Gastrocnemius medialis (tissue), 4 donors: ENCODE measurements at regions not wholly inside any gene's neighbourhood (a gene's known extent, or its start where the extent isn't known, plus 50 kb on each side); places are given as distances from the start of the nearest gene placed in this dataset.
"Not testable (repeated sequence)": the region's sequence is repeated elsewhere in the genome, so short reads cannot be mapped to it uniquely, and the experiment has no call there.

Source experiments
- ATAC-seq, 2 donors: fragments of 150-250 bp; one replicate each; pipeline ENCODE4 v1.9.1; 2016
- DNase-seq, 2 donors: peaks; one replicate each; pipeline ENCODE4 v3.0.0-alpha.2; 2019
- H3K27ac ChIP-seq, 4 donors: fragments of 200-600 bp; sonication (generic); 1 replicate in 1 of 4; 2 replicates in 3 of 4; pipeline ENCODE4 v1.5.1; 2016 to 2018; ENCODE audit warnings: mild to moderate bottlenecking in 2 of 4, moderate library complexity in 1 of 4
- H3K27me3 ChIP-seq, 3 donors: fragments of 200-600 bp; sonication (generic) in 2 of 3; 1 replicate in 1 of 3; 2 replicates in 2 of 3; pipeline versions ENCODE4 v1.5.1 to v1.6.0; 2016 to 2019; ENCODE audit warnings: mild to moderate bottlenecking in 1 of 3, moderate library complexity in 1 of 3
- H3K36me3 ChIP-seq, 2 donors: fragments of 200-600 bp; sonication (generic) in 1 of 2; one replicate each; pipeline ENCODE4 v1.5.1; 2017 to 2018
- H3K4me1 ChIP-seq, 2 donors: fragments of 200-600 bp; sonication (generic) in 1 of 2; one replicate each; pipeline ENCODE4 v1.5.1; 2016 to 2017; ENCODE audit warnings: mild to moderate bottlenecking in 2 of 2
- H3K4me3 ChIP-seq, 4 donors: fragments of 200-600 bp; sonication (generic) in 3 of 4; 1 replicate in 1 of 4; 2 replicates in 3 of 4; pipeline ENCODE4 v1.5.1; 2016 to 2019; ENCODE audit warnings: mild to moderate bottlenecking in 2 of 4
- H3K9me3 ChIP-seq, 3 donors: fragments of 200-600 bp; sonication (generic) in 2 of 3; 1 replicate in 1 of 3; 2 replicates in 2 of 3; pipeline ENCODE4 v1.5.1; 2016 to 2019
- POLR2A ChIP-seq, 2 donors: fragments of 450-650 bp; IDR thresholded peaks; one replicate each; pipeline ENCODE4 v1.6.1; 2017; ENCODE audit warnings: antibody characterized with exemption in 2 of 2, mild to moderate bottlenecking in 2 of 2, moderate library complexity in 2 of 2
- in situ Hi-C, 4 donors: fragments of 200-750 bp; cut with MboI; loops; one replicate each; pipeline versions ENCODE4 v1.15.0 to v1.8.0; 2017; ENCODE audit warnings: low sequenced_read_pairs in 4 of 4
- intact Hi-C: fragments of 100-400 bp; cut with DNase I; formaldehyde crosslinking; loops from one replicate; pipeline ENCODE4 v1.15.1; 2023; ENCODE audit warnings: low total_unique reads
- TF ChIP-seq, protein P1 (sequence below), 5 experiments: fragments of 450-650 bp in 3 of 5; fragments of 200-600 bp in 2 of 5; sonication (generic) in 2 of 5; IDR thresholded peaks in 4 of 5; conservative IDR thresholded peaks in 1 of 5; 1 replicate in 4 of 5; 2 replicates in 1 of 5; pipeline ENCODE4 v1.5.1; 2016 to 2019; ENCODE audit warnings: antibody characterized with exemption in 5 of 5, mild to moderate bottlenecking in 3 of 5, moderate library complexity in 3 of 5

DNA sequence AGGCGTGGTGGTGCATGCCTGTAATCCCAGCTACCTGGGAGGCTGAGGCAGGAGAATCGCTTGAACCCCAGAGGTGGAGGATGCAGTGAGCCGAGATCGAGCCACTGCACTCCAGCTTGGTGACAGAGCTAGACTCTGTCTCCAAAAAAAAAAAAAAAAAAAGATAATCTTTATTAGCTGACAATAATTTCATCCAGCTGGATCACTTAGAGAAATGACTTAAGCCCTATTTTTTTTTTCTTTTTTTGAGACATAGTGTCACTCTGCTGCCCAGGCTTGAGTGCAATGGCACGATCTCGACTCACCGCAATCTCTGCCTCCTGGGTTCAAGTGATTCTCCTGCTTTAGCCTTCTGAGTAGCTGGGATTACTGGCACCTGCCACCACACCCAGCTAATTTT is 51.6 kb upstream of the MAP4K4 start:
- H3K27ac ChIP-seq, H3K4me1 ChIP-seq, ATAC-seq, intact Hi-C loops, H3K9me3 ChIP-seq, H3K27me3 ChIP-seq, H3K36me3 ChIP-seq, DNase-seq, in situ Hi-C loops, H3K4me3 ChIP-seq: not testable (repeated sequence)

DNA sequence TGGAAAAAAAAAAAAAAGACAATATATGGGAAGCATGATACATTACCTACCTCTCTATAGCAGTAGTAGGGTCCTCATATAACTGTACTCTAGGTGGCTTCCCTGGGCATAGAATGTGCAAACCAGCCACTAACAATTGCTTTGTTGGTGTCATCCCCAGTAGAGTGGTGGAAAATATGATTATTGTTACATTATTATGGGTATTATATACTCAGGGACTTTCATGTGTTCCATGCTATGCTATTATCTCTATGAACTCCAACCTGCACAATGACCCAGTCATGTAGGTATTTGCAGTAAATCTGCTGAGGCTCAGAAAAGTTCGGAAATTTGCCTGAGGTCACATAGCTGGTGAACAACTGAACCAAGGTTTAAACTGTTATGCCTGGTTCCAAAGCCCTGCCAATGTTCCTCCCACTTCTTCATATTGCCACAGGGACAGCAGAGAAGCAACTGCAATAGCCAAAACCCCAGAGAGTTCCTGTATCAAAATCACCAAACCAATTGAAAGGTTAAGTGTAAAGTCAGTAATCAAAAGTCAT is 52.6 kb upstream of the MAP4K4 start:
- no peak overlapping the region for H3K4me3 ChIP-seq
- no peaks in the 10 kb centered on the region for H3K4me1 ChIP-seq
- H3K9me3 ChIP-seq = no peaks in the 10 kb centered on the region
- H3K36me3 ChIP-seq = no peaks in the 10 kb centered on the region
- no peaks in the 10 kb centered on the region for H3K27me3 ChIP-seq
- no peak for TF ChIP-seq POLR2A (IDR thresholded peaks at IDR 0.05)
- TF ChIP-seq, protein P1, sequence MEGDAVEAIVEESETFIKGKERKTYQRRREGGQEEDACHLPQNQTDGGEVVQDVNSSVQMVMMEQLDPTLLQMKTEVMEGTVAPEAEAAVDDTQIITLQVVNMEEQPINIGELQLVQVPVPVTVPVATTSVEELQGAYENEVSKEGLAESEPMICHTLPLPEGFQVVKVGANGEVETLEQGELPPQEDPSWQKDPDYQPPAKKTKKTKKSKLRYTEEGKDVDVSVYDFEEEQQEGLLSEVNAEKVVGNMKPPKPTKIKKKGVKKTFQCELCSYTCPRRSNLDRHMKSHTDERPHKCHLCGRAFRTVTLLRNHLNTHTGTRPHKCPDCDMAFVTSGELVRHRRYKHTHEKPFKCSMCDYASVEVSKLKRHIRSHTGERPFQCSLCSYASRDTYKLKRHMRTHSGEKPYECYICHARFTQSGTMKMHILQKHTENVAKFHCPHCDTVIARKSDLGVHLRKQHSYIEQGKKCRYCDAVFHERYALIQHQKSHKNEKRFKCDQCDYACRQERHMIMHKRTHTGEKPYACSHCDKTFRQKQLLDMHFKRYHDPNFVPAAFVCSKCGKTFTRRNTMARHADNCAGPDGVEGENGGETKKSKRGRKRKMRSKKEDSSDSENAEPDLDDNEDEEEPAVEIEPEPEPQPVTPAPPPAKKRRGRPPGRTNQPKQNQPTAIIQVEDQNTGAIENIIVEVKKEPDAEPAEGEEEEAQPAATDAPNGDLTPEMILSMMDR (IDR thresholded peaks at IDR 0.05 in 4 of 5, conservative IDR thresholded peaks at IDR 0.05 in 1 of 5) = no peak
- no peak for DNase-seq
- in situ Hi-C loops = no loop called here
- intact Hi-C loops = no loop called here
- no peak overlapping the region for H3K27ac ChIP-seq
- ATAC-seq = no peak

DNA sequence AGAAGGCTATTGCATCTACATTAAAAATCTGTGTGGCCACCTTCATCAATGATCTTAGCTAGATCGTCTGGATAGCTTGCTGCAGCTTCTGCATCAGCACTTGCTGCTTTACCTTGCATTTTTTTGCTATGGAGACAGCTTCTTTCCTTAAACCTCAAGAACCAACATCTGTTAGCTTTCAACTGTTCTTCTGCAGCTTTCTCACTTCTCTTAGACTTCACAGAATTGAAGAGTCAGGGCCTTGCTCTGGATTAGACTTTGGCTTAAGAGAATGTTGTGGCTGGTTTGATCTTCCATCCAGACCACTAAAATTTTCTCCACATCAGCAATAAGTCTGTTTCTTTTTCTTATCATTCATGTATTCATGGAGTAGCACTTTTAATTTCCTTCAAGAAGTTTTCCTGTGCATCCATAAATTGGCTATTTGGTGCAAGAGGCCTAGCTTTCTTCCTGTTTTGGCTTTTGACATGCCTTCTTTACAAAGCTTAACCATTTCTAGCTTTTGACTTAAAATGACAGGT is 54.4 kb upstream of the MAP4K4 start:
- TF ChIP-seq, protein P1 (IDR thresholded peaks at IDR 0.05 in 4 of 5, conservative IDR thresholded peaks at IDR 0.05 in 1 of 5) = no peak
- TF ChIP-seq POLR2A (IDR thresholded peaks at IDR 0.05) = no peak
- in situ Hi-C loops = no loop called here
- intact Hi-C loops = no loop called here

DNA sequence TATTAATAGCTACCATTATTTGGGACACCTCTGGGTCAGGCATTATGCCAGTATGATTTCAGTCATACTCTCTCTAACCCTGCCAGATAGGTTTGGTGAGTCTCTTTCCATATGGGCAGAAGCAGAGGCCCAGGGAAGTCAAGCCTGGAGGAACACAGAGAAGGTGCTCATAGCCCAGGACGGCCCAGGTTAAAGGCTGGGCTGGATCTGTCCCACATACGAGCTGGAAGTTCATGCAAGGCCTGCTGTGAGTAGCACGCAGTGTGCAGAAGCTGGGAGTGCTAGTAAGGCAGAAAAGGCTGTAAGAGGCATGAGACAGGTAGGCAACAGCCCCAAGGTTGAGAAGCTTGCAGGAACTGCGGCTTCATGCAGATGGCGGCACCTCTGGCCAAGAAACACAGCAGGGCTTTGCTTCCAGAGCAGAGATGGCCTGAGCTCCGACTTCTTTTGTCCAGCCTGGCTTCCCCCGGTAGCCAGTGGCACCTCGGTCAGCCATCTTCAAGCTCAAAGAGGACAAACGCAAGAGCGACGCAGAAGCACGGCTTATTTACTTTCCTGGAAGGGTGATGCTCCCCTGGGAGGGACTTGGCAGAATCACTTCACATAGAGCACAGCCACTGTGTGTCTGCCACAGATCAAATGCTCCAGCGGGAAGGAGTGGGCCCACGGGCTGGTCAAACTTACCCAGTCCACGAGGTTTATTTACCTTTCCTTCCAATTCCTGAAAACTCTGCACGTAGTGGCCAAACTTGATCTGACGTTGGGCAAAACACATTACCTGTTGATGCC is 58.5 kb upstream of the MAP4K4 start:
- TF ChIP-seq, protein P1 (IDR thresholded peaks at IDR 0.05 in 4 of 5, conservative IDR thresholded peaks at IDR 0.05 in 1 of 5) = no peak
- no peak for TF ChIP-seq POLR2A (IDR thresholded peaks at IDR 0.05)
- Histone ChIP-seq H3K27ac (no peak overlapping the region), H3K4me3 (no peak overlapping the region), H3K27me3 (no peaks in the 10 kb centered on the region), H3K9me3 (no peaks in the 10 kb centered on the region), H3K4me1 (no peaks in the 10 kb centered on the region), H3K36me3 (no peaks in the 10 kb centered on the region)
- ATAC-seq = no peak
- intact Hi-C loops (no loop called here), in situ Hi-C loops (no loop called here)
- DNase-seq = no peak

More for the DNA sequence above, 54.4 kb upstream of the MAP4K4 start:
- Histone ChIP-seq H3K4me3 (no peak overlapping the region), H3K27me3 (no peaks in the 10 kb centered on the region), H3K9me3 (no peaks in the 10 kb centered on the region), H3K27ac (no peak overlapping the region), H3K4me1 (no peaks in the 10 kb centered on the region), H3K36me3 (no peaks in the 10 kb centered on the region)
- no peak for DNase-seq
- ATAC-seq = no peak

DNA sequence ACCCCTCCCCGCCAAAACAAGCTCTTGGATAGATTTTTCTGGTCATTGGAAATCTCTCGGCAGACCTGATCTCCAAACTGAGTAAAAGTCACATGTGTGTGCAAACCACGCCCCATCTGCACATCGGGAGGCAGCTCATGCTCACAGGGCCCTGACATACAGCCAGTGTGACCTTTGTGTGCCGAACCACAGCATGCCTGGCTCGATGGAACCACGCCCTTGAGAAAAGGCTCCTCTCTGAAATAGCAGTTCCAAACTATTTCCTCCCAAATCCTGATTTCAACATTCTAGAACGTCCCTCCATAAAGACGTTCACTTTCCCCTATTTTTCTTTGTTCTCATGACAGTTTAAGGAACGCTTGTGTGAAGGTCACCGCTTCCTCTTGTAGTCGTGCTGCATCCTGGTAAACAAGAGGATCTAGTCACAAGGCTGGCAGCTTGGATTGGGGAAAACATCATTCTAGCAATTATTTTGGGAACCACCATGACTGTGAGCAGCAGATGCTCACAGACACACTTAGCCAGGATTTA is 59.3 kb upstream of the MAP4K4 start:
- H3K4me1 ChIP-seq = no peaks in the 10 kb centered on the region
- intact Hi-C loops (no loop called here), in situ Hi-C loops (no loop called here)
- no peaks in the 10 kb centered on the region for H3K36me3 ChIP-seq
- H3K27ac ChIP-seq = no peak overlapping the region
- no peaks in the 10 kb centered on the region for H3K9me3 ChIP-seq
- ATAC-seq (no peak), DNase-seq (no peak)
- H3K4me3 ChIP-seq = no peak overlapping the region
- TF ChIP-seq, protein P1 (IDR thresholded peaks at IDR 0.05 in 4 of 5, conservative IDR thresholded peaks at IDR 0.05 in 1 of 5) = no peak
- TF ChIP-seq POLR2A (IDR thresholded peaks at IDR 0.05) = no peak
- no peaks in the 10 kb centered on the region for H3K27me3 ChIP-seq
